NCI-H82 treated with DMSO at 0.1 percent for 48 hours (cell line): ENCODE measurements at regions not wholly inside any gene's neighbourhood (a gene's known extent, or its start where the extent isn't known, plus 50 kb on each side); places are given as distances from the start of the nearest gene placed in this dataset.
"Not testable (repeated sequence)": the region's sequence is repeated elsewhere in the genome, so short reads cannot be mapped to it uniquely, and the experiment has no call there.

Source experiments
- DNase-seq: peaks from one replicate; lab custom pipeline; 2025; ENCODE audit not compliant: unreplicated experiment; lab: John Stamatoyannopoulos, UW

DNA sequence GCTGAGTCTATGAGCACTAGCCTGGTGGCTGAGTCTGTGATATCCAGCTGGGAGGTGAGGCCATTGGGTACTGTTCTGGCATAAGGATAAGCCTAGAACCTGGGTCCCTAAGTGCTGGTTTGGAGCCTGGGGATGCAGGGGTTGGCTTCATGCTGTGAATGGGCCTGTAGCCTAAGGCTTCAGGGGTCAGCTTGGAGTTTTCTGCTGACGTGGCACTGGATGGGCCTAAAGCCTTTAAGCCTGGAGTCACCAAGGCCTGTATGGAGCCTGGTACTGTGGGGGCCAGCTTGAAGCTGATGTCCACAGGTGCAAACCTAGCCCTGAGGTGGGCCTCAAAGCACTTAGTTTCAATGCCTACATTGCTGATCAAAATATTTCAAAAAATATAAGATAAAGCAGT lies 979.6 kb upstream of the POU3F4 start:
- no peak for DNase-seq

DNA sequence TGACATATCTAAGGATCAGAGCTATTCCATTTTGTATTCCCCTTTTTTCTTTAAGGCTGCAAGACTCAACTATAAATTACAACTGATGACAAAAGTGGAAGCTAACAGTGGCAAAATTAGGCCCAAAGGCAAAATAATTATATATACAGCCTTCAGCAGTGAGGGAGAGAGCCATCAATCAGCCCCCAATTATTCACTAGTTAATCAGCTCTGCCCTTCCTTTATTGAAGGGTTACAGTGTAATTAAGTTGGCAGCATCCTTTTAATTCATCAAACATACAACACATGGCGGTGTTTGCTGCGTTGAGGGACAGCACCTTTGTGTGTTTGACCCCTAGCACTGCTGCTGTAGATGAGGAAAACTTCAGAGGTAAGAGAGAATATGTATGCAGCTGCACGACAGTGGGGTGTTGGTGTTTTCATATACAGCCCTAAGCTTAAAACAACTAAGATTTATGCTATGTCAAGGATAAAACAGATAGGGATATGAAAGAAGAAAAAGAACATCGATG lies 973.9 kb upstream of the POU3F4 start:
- DNase-seq = no peak

DNA sequence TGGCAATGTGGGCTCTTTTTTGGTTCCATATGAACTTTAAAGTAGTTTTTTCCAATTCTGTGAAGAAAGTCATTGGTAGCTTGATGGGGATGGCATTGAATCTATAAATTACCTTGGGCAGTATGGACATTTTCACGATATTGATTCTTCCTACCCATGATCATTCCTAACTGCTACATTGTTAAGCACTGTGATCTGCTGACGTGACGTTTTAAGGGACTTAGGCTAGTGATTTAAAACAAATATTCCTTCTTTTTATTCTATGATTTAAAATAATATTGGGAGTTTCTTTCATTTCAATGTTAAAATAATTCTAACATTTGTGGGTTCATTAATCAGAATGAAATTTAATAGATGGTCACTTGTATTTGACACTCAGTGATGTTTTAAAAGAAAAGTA lies 970.9 kb upstream of the POU3F4 start:
- not testable (repeated sequence) for DNase-seq

DNA sequence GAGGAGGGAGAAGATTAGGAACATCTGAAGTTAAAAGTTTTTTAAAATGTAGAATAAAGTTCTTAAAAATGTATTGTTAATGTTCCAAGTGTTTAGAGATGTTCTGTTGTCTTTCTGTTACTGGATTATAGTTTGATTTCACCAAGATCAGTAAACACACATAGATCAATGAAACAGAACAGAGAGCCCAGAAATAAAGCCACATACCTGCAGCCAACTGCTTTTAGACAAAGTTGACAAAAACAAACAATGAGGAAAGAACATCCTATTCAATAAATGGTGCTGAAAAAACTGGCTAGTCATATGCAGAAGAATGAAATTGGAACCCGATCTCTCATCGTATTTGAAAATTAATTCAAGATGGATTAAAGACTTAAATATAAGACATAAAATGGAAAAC lies 966.3 kb upstream of the POU3F4 start:
- no peak for DNase-seq

DNA sequence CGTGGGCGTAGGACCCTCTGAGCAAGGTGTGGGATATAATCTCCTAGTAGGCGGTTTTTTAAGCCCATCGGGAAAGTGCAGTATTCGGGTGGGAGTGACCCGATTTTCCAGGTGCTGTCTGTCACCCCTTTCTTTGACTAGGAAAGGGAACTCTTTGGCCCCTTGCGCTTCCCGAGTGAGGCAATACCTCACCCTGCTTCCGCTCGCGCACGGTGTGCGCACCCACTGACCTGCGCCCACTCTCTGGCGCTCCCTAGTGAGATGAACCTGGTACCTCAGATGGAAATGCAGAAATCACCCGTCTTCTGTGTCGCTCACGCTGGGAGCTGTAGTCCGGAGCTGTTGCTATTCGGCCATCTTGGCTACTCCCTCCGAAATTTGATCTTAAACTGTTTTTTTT lies 955.9 kb upstream of the POU3F4 start:
- DNase-seq = not testable (repeated sequence)

DNA sequence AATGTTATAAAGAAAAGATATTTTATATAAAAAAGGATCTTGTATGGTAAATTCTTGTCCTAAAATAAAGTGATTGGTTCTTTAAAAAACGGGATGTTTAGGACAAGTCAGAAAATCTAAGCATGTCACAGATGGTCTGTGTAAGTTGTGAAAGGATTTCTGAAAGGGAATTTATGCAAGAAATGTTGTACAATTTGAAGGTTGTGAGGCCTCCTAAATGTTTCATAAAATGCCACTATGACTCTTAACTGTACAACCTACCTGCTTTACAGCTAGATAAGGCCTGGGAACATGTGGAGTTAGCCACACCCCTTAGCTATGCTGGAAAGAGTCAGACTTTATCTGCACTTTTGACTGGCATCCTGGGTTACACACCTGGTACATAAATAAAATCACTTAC lies 951.5 kb upstream of the POU3F4 start:
- no peak for DNase-seq

DNA sequence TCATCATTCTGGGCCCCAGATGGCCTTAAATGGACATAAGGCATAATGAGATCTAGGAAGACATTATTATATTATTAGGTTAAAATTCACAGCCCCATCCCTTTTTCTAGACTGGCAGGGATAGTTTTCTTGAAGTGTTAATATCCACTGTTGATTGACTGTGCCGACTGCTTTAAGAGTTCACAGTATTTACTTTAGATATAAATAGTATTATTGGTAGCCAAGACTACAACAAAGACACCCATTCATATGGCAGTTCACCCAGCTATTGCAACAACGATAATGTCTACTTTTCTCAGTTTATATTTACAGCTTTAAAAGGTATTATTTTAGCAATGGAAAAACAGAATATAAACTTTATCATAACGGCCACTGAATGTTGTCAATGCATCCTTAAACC lies 922.2 kb upstream of the POU3F4 start:
- DNase-seq = no peak

DNA sequence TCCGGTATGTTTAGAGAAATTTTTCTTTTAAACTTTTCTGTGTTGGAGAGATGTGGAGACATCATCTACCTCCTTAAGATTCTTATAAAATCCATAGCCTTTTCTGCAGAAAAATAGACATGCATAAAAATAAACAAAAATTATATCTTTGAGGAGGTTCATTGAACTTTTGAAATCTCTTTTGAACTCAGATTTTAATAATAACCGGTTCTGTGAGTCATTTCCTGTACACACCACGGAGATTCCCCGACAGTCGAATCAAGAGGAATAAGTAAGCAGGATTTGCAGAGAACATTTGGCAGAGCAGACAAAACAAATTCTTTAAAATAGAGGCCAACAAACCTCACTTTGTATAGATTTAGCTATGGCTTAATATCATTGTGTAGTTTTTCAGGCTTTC lies 918.7 kb upstream of the POU3F4 start:
- no peak for DNase-seq

DNA sequence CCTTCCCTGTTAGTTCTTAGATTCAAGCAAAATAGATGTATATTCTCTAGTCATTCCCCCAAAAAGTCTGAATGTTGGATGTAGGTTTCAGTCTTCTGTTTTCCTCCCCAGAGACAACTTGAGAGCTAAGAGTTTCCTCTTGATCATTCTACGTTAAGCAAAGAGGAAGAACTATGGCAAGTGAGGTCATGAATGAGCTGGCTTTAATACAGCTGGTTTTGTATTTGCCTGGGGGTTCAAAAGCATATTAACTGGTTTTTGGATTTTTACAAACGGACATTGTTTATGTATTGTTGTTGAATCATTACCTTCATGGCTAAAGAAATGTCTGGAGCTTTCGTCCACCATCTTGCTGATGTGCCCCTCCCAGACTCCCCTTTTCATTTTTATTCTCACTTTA lies 916.7 kb upstream of the POU3F4 start:
- DNase-seq = no peak

DNA sequence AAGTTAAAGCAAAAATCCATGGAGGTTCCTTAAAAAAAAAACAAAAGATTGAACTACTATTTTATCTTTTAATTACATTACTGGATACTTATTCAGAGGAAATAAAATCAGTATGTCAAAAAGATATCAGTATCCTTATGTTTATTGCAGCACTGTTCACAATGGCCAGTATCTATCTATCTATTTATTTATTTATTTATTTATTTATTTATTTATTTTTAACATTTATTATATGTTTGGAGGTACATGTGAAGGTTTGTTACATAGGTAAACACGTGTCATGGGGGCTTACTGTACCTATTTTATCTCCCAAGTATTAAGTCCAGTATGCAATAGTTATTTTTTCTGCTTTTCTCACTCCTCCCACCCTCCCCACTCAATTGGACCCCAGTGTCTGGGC lies 881.1 kb upstream of the POU3F4 start:
- no peak for DNase-seq

DNA sequence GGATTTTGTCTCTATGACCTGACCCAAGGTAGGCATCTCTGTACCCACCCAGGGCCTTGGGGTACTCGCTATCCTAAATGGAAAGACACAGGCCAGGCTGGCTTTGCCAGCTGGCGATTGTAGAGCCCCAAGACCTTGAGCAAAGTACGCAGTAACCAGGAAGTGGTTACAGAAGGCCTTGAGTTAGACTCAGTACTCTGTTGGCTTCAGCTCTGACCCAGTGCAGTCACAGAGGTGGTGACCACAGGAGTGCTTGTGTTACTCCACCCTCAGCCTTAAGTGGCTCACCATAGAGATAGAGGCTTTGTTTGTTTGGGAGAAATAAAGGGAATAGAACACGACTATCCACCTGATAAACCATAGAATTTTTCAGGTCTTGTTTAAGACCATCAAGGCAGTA lies 880.5 kb upstream of the POU3F4 start:
- DNase-seq = no peak

DNA sequence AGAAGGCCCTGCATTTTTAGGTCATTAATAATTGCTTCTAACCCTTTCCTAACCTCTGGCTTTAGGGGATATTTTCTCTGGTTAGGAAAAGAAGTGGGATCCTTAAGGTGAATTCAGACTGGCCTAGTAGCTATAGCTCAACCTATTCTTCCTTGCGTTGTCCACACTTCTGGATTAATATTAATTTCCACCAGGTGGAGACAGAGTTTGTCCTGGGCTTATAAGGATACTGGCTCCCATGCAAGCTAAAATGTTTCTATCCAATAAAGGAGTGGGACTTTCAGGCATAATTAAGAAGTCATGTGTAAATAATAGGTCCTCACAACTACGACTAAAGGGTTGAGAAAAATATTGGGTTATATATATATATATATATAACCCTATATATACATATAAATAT lies 860.0 kb upstream of the POU3F4 start:
- no peak for DNase-seq

DNA sequence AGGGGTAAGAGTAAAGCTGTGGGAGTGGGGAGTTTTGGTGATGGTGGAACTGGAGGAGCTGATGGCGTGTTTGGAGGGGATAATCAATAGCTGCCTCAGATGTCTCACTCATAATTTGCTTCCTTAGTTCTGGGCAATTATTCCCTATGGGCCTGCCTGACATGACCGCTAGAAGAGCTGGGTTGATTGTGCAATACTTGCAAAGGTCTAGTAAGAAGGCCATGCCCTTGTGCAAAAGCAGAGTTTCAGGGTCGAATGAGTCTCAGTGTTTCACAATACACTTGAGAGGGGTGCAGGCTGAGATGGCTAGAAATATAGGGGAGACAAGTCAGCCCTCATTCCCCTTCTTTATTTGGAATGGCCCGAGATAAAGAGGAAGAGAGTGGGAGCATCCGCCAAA lies 858.4 kb upstream of the POU3F4 start:
- DNase-seq = no peak

DNA sequence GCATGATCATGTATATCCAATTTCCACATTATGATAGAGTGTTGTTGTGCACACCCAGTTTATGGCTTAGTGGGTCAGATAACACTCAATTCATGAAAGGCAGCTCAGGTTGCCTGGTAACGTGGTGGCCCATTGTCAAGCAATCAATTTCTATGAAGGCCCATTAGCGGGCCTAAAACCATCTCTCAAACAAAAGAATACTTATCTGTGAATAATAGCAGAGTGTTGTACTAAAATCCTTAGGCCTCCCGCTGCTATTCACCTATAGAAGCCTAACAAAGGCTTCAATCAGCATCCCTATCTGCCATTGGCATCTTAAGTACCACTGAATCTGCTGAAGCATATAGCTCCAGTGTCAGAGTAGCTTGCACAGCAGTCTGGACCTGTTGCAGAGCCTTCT lies 849.6 kb upstream of the POU3F4 start:
- no peak for DNase-seq

DNA sequence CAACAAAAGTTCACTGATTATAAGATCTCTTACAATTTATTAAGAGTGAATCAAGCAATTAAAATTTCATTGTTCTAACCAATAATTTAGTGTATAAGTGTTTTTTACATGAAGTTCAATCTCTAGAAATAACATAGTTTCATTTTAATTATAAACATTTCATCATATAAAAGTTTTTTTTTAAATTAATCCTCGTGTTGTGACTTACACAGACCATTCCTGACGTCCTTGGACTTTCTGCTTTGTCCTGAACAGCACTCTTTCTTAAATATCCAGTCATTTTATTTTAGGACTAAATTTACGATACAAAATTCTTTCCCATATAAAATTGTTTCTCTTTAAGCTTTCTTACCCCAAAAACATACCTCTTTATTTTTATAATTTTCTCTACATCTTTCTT lies 841.7 kb upstream of the POU3F4 start:
- no peak for DNase-seq

DNA sequence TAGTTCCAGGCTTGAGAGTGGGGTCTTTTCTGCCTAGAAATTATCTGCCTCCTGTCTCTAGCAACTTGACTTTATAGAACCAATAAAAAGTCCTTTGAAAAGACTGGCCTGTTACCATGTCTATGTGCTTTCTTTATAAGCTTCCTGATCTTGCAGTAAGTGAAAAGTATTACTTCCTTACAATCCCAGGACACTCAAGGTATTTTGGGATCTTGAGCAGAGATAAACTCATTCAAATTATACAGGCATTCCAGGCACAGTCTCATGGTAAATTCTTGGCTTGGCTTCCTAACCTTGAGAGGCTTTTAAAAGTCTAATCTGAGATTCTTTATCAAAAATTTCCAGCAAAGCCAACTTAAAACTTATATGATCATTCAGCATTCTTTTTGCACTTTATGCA lies 833.0 kb upstream of the POU3F4 start:
- DNase-seq = no peak

DNA sequence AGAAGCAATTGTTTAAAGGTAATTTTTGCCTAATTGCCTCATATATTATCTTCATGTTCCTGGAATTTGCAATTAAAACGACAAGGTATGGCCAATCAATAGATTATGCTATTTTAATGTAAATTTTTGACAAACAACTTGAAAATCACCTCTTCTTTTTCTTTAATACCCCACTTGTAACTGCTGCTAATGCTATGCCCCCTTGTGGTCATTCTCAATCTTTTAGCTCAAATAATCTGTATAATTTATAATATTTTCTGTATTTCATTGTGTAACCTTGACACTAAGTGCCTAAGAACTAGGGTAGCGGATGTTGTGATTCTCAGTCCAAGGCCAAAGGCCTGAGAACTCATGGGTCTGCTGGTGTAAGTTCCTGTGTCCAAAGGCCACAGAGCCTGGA lies 831.7 kb upstream of the POU3F4 start:
- no peak for DNase-seq

DNA sequence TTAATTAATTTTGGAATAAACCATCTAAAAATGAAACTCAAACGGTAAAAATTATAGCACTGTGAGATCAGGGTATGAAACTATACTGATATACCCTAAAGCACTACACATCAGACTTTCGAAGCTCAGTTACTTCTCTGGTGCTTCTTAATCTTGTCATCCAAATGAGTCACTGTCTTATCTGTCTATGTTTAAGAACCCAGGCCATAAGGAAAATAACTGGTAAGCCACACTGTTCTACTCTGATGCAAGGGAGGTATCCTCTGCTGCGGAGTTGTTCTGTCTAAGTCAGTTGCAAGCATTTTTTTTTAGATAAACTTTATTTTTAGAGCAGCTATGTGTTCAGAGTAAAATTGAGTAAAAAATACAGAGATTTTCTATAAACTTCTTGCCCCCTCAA lies 830.8 kb upstream of the POU3F4 start:
- no peak for DNase-seq

DNA sequence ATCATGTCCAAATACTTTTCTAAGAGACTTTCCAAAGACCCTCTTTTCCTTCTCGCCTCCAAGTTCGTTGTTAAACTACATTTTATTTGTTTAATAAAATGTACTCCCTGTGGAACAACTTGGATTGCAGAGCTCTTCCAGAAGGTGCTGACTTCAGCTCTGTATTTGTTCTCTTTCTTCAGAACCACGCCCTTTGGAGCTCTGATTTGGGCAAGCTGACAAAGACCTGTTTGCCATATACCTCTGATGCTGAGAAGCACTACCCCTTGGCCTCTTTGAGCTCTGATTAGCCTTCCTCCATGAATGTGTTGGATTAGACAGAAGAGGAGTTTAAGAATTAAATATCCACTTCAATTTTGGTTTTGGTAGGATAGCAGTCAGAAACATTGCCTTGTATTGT lies 815.1 kb upstream of the POU3F4 start:
- DNase-seq = no peak

DNA sequence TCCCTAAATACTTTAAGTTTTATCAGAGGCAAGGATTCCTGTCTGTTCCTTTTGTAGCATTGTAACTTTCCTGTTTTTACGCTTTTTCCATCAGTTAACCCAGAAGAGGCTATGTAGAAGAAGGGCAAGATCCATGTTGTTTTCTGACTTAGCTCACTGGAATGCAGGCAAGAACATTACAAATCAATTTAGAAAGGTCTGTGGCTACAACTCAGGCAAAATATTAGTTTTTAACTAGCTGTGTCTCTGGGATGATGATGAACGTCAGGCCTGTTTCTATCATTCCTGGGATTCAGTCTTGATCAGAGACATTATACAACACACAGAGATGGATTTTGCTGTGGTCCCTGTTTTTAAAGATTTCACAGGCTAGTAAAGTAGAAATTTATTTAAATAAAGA lies 813.0 kb upstream of the POU3F4 start:
- DNase-seq = no peak

DNA sequence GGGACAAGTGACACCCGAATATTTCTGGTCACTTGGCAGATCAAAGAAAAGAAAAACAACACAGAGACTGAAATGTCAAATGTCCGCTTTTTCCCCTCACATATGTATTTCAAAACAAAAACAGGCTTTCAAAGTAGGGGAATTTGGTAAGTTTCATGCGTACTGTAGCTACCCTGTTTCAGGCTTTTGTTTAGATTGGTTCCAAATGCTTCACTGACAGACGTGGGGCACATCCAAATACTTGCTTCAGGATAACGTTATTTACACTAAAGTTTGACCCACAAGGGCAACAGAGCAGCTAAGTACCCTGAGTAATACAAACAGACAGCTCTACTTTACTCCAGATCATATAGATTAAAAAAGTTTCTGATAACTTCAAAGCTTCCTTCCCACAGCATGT lies 804.5 kb upstream of the POU3F4 start:
- DNase-seq = no peak

DNA sequence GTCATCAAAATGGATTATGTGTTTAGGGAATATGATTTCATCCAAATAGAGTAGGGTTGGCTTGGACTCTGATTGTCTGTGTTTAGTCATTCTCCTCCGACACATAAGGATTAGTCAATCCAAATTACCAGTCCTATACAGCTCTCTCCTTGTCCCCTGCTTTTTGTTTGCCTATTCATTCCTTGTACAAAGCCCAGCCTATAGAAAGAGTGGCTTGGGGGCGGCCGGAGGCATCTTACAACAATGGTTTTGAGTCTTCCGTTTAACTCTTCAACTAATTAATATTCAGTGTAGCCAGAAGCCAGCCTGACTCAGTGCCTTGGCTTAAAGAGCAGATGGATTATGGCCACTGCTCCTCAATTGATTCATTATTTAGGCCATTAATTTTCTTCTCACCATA lies 796.6 kb upstream of the POU3F4 start:
- DNase-seq = no peak

DNA sequence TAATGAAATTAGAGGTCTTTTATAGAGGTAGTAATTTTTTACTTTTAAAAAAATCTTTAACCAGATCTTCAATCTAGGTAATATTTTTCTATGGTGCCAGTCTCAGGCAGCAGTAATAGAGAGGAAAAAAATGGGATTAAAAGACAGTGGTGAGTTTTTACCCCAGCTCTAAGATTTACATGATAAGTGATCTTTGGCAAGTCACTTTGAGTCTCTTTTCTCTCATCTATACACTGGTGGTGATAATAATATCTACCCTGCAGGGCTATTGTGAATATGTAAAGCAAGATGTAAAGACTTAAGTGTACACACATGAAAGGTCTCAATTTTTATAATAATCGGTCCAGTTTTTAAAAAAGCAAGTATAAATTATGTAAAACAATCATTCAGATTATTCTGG lies 786.2 kb upstream of the POU3F4 start:
- no peak for DNase-seq

DNA sequence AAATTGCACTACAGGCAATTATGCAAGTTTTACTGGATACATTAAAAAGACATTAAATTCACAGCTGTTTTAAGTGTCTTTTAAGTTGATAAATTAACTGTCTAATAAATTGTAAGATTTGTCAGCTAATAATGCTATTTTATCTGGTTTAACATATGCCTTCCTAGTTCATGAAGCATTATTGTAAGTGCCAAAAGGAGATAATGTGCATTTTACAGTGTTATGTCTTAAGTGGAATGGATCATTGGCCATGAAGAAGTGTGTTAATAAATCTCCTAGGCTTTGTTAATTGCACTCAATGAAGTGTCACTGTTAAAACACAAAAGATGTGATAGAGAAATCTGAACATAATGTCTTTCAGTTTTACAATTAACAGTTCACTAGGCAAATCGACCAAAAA lies 784.3 kb upstream of the POU3F4 start:
- no peak for DNase-seq
